ENCODE measurements at regions not wholly inside any gene's neighbourhood (a gene's known extent, or its start where the extent isn't known, plus 50 kb on each side); places are given as distances from the start of the nearest gene placed in this dataset.

DNA sequence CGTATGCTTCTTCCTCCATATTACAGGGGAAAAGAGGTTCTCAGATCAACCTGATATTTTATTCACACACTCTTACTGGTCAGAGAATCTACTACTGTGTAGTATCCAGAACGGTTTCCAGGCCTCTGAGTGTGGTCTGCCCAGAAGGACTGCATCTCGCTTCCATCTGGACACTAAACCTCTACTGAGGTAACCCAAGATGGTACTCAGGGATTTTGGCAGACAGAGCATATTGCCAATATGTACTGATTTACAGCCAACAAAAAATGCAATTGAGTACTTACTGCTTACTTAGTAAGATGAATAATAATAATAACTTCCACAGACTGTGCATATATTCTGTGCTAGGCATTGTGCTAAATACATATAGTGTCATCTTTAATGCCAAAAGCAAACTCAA is 55.8 kb downstream of the CYRIA start:
- Mint-ChIP-seq H3K4me1 (ENCODE audit: unreplicated experiment) (peaks cover 4% of the 10 kb centered on the region), H3K27ac (ENCODE audit: unreplicated experiment) (no peak overlapping the region), H3K36me3 (ENCODE audit: unreplicated experiment) (no peaks in the 10 kb centered on the region), H3K4me3 (ENCODE audit: unreplicated experiment) (no peak overlapping the region), H3K9me3 (ENCODE audit: unreplicated experiment) (no peaks in the 10 kb centered on the region), H3K27me3 (ENCODE audit: unreplicated experiment) (peaks cover 25% of the 10 kb centered on the region)
- no peak for DNase-seq (ENCODE audit: extremely low spot score, unreplicated experiment)
- TF ChIP-seq CTCF (IDR thresholded peaks at IDR 0.05), result no peak

DNA sequence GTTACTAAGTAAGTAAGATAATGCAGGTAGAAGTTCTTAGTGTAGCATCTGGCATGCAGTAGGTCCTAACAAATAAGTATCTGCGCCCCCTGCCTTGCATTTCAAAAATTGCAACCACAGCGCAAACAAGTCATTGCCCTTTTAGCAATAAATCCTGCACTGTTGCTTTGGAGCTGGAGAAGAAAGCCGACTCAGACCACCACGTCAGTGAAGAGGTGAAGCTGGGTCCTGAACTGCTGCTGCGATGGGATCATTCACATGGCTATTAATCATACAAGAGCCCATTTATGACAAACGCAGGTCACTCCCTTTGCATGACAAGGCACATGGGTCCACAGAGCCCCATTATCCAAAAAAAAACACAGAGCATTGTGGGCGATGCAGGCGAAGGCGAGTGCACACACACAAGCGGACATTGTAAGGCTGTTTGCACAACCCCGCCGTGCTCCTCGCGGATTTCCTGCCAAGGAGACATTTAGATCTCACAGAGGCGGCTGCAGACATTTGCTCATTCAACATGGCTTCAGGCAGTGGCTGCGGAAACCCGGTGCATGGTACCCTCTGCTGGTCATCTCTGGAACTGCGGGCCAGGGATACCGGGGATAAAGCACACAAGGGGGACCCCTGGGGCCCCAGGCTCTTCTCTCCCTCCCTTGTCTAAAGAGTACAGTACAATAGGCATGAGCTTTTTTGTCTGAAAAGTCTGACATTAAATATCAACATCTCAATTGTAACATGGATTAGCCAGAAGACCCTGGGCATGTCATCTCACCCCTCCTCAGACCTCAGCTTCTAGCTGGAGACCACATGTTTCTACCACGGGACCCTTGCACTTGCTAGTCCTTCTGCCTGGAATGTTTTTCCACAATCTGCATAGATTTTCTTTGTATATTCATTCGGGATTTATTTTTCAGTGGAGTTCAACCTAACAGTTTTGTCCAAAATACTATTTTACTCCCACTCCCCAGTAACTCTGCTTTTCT is 56.7 kb downstream of the CYRIA start:
- H3K27me3 Mint-ChIP-seq (ENCODE audit: unreplicated experiment), result peaks cover 16% of the 10 kb centered on the region
- H3K4me1 Mint-ChIP-seq (ENCODE audit: unreplicated experiment), result peaks cover 4% of the 10 kb centered on the region
- peak; percentile 95 for DNase-seq (ENCODE audit: extremely low spot score, unreplicated experiment)
- peak overlapping the region; percentile 80 for H3K4me3 Mint-ChIP-seq (ENCODE audit: unreplicated experiment)
- H3K27ac Mint-ChIP-seq (ENCODE audit: unreplicated experiment), result peak overlapping the region; percentile 36
- peak; percentile 77 for TF ChIP-seq CTCF (IDR thresholded peaks at IDR 0.05)
- no peaks in the 10 kb centered on the region for H3K36me3 Mint-ChIP-seq (ENCODE audit: unreplicated experiment)
- no peaks in the 10 kb centered on the region for H3K9me3 Mint-ChIP-seq (ENCODE audit: unreplicated experiment)

GRCh38 chr2:16607301-16607700 is 58.3 kb downstream of the CYRIA start:
- H3K4me1 Mint-ChIP-seq (ENCODE audit: unreplicated experiment), result peaks cover 4% of the 10 kb centered on the region
- peak; percentile 21 for DNase-seq (ENCODE audit: extremely low spot score, unreplicated experiment)
- no peak overlapping the region for H3K4me3 Mint-ChIP-seq (ENCODE audit: unreplicated experiment)
- TF ChIP-seq CTCF (IDR thresholded peaks at IDR 0.05), result no peak
- H3K9me3 Mint-ChIP-seq (ENCODE audit: unreplicated experiment), result no peaks in the 10 kb centered on the region
- H3K36me3 Mint-ChIP-seq (ENCODE audit: unreplicated experiment), result no peaks in the 10 kb centered on the region
- H3K27ac Mint-ChIP-seq (ENCODE audit: unreplicated experiment), result no peak overlapping the region
- peaks cover 7% of the 10 kb centered on the region for H3K27me3 Mint-ChIP-seq (ENCODE audit: unreplicated experiment)

DNA sequence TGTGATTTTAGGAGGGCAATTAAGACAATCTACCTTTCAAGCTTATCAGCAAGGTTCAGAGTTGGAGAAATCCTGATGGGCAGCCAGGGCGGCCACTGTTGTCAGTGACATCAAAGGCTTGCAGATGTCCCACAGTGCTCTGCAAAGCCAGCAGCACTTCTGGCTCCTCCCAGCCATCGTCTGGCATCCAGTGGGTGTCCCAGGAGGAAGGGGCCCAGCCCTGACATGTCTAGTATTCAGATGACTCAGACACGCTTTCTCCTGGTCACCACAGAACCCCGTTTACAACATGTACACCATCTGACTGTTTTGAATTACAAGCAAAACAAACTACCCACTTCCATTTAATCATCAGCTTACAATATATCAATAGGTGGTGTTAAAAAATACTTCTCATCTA is 61.4 kb downstream of the CYRIA start:
- no peaks in the 10 kb centered on the region for H3K36me3 Mint-ChIP-seq (ENCODE audit: unreplicated experiment)
- no peak for DNase-seq (ENCODE audit: extremely low spot score, unreplicated experiment)
- H3K4me1 Mint-ChIP-seq (ENCODE audit: unreplicated experiment), result peaks cover 4% of the 10 kb centered on the region
- H3K27ac Mint-ChIP-seq (ENCODE audit: unreplicated experiment), result no peak overlapping the region
- H3K4me3 Mint-ChIP-seq (ENCODE audit: unreplicated experiment), result no peak overlapping the region
- TF ChIP-seq CTCF (IDR thresholded peaks at IDR 0.05), result no peak
- peaks cover 3% of the 10 kb centered on the region for H3K9me3 Mint-ChIP-seq (ENCODE audit: unreplicated experiment)
- H3K27me3 Mint-ChIP-seq (ENCODE audit: unreplicated experiment), result peaks cover 4% of the 10 kb centered on the region

DNA sequence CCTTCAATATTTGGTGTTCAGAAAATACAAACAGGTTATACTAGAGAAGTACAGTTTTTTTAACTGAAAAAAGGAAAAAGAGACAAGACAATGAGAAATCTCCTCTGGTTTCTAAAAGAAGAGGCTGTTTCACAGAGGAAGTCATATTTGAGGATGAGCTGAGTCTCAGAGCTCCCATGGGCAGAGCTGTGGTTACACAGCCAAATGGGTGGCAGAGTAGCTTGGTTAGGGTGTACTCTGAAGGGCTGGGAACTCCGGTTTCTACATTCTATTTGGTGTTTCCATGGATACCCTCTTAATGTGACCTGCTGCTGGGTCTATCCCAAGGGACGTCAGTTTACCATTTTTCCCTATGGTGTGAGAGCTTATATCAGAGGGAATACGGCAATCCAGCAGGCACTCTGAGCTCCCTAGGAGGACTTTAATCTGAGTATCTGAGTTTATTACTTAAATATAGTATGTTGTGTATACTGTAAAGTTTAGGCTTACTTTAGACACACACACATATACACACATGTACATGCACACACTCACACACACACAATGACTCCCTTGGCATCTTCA is 74.2 kb downstream of the CYRIA start:
- H3K27ac Mint-ChIP-seq (ENCODE audit: unreplicated experiment), result no peak overlapping the region
- no peaks in the 10 kb centered on the region for H3K36me3 Mint-ChIP-seq (ENCODE audit: unreplicated experiment)
- no peak overlapping the region for H3K4me3 Mint-ChIP-seq (ENCODE audit: unreplicated experiment)
- no peaks in the 10 kb centered on the region for H3K4me1 Mint-ChIP-seq (ENCODE audit: unreplicated experiment)
- no peak for TF ChIP-seq CTCF (IDR thresholded peaks at IDR 0.05)
- no peaks in the 10 kb centered on the region for H3K9me3 Mint-ChIP-seq (ENCODE audit: unreplicated experiment)
- peaks cover 3% of the 10 kb centered on the region for H3K27me3 Mint-ChIP-seq (ENCODE audit: unreplicated experiment)
- no peak for DNase-seq (ENCODE audit: extremely low spot score, unreplicated experiment)

Data from osteocyte (in vitro differentiated cells).